ENCODE measurements at regions not wholly inside any gene's neighbourhood (a gene's known extent, or its start where the extent isn't known, plus 50 kb on each side); places are given as distances from the start of the nearest gene placed in this dataset.

DNA sequence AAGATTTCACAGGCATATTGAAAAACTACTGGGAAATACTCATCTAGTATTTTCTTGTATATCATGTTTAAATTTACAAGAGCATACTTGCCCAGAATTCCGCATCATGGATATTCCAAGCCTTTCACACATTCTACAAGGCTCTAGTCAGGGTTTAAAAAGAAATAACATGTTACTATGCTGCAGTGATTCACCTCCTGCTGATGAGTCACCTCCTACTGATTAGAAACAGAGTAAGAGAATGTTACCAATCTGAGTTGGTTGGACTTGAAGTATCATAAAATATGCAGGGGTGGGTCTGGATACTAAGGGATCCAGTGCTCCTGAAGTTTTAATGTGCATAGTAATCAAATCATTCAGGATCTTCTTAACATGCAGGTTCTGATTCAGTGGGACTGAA, 192.0 kb upstream of the ANK2 start:
- peaks cover 5% of the 10 kb centered on the region for H3K79me1 ChIP-seq (ENCODE audit: low read length)
- H3K4ac ChIP-seq (ENCODE audit: low read depth, low read length): no peak overlapping the region
- H3K56ac ChIP-seq (ENCODE audit: low read length): no peak overlapping the region
- H3K27me3 ChIP-seq (ENCODE audit: insufficient read depth, low read length, poor library complexity): no peaks in the 10 kb centered on the region
- H2BK5ac ChIP-seq (ENCODE audit: low read length): no peak overlapping the region
- no CpG with 5 or more reads among the region's 1 CpG for WGBS (ENCODE audit: extremely low coverage, insufficient coverage, low lambda C conversion rate)
- H2BK120ac ChIP-seq (ENCODE audit: low read depth, low read length): no peak overlapping the region
- H2AK5ac ChIP-seq (ENCODE audit: low read length): no peak overlapping the region
- peaks cover 1% of the 10 kb centered on the region for H3K79me2 ChIP-seq (ENCODE audit: control insufficient read depth, insufficient read depth, low read length)
- H3K4me1 ChIP-seq (ENCODE audit: control insufficient read depth, low read depth, low read length): peaks cover 14% of the 10 kb centered on the region
- H3K4me3 ChIP-seq (ENCODE audit: low read length): no peak overlapping the region
- DNase-seq: peak; percentile 85
- H3K4me2 ChIP-seq (ENCODE audit: low read length): no peak overlapping the region
- H3K27ac ChIP-seq (ENCODE audit: low read depth, low read length): no peak overlapping the region
- H3K23ac ChIP-seq (ENCODE audit: low read length): no peak overlapping the region
- no peaks in the 10 kb centered on the region for H3K36me3 ChIP-seq (ENCODE audit: control insufficient read depth, insufficient read depth, low read length)
- no peak overlapping the region for H3K9ac ChIP-seq (ENCODE audit: low read length)
- H2BK15ac ChIP-seq (replicated peaks; ENCODE audit: low read depth): no peak overlapping the region
- no peak overlapping the region for H4K5ac ChIP-seq (ENCODE audit: low read length)
- H4K8ac ChIP-seq (ENCODE audit: low read depth, low read length): no peak overlapping the region
- H3K18ac ChIP-seq (ENCODE audit: low read length): no peak overlapping the region

DNA sequence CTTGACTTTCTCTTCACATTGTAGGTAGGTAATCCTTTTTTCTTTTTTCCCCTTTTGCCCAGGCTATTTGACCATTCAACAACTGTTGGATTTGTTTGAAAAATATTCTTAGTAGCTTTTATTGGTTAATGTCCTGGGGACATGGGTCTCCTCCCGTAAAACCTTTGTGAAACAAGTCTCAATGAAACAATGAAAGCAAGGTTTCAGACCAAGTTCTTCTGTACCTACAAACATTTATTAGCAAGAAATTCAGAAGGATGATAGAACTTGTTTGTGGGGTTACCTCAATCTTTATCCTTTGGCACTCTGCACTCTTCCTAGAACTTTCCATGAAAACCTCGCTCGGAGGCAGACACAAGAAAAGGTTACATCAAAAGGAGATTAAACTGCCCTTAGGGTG, 190.7 kb upstream of the ANK2 start:
- Histone ChIP-seq H3K56ac (ENCODE audit: low read length) (no peak overlapping the region), H4K8ac (ENCODE audit: low read depth, low read length) (no peak overlapping the region), H3K79me2 (ENCODE audit: control insufficient read depth, insufficient read depth, low read length) (peaks cover 1% of the 10 kb centered on the region), H2BK120ac (ENCODE audit: low read depth, low read length) (peak overlapping the region; percentile 14), H3K27me3 (ENCODE audit: insufficient read depth, low read length, poor library complexity) (no peaks in the 10 kb centered on the region), H4K5ac (ENCODE audit: low read length) (no peak overlapping the region), H3K4me2 (ENCODE audit: low read length) (no peak overlapping the region), H3K79me1 (ENCODE audit: low read length) (peaks cover 5% of the 10 kb centered on the region), H3K27ac (ENCODE audit: low read depth, low read length) (no peak overlapping the region), H3K36me3 (ENCODE audit: control insufficient read depth, insufficient read depth, low read length) (no peaks in the 10 kb centered on the region), H3K23ac (ENCODE audit: low read length) (no peak overlapping the region), H3K18ac (ENCODE audit: low read length) (peak overlapping the region; percentile 56), H3K4ac (ENCODE audit: low read depth, low read length) (no peak overlapping the region), H2BK5ac (ENCODE audit: low read length) (peak overlapping the region; percentile 8), H2BK15ac (replicated peaks; ENCODE audit: low read depth) (peak overlapping the region; percentile 1), H3K9ac (ENCODE audit: low read length) (no peak overlapping the region), H2AK5ac (ENCODE audit: low read length) (no peak overlapping the region), H3K4me3 (ENCODE audit: low read length) (no peak overlapping the region), H3K4me1 (ENCODE audit: control insufficient read depth, low read depth, low read length) (peaks cover 14% of the 10 kb centered on the region)
- DNase-seq: no peak
- WGBS (ENCODE audit: extremely low coverage, insufficient coverage, low lambda C conversion rate): no CpG with 5 or more reads among the region's 3 CpGs

DNA sequence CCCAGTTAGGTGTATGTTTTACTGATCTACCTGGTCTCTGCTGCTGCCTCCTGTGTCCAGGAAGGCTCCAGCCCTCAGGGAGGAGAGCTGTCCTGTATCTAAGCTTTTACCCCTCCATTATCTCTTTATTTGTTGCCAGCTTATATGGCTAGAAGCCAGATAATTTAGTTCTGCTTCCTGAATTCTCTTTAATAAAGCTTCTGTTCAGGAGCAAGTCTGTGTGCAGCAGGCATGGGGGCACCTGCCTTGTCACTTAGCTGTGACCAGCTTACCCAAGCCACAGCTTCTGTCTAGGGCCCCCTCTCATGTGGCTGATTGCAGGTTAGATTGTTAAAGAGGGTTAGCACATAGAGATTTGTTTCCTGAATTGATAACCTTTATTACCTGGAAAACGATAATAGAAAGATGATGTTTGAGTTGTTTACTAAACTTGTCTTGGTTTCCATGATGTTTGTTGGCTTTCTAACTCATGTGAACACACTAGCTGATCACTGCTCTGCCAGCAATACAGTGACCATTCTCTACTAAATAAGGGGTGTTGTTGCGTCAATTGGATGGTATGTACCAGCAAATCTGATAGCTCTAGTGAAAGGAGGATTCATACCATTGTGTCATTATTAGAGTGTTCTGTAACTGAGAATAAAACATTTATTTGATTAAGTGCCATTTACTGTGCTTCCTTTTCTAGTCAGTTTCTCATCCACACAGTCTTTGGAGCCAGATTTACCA, 189.8 kb upstream of the ANK2 start:
- no peak for DNase-seq
- H3K79me1 ChIP-seq (ENCODE audit: low read length): peaks cover 5% of the 10 kb centered on the region
- H3K56ac ChIP-seq (ENCODE audit: low read length): no peak overlapping the region
- no peak overlapping the region for H2BK5ac ChIP-seq (ENCODE audit: low read length)
- H3K4me3 ChIP-seq (ENCODE audit: low read length): no peak overlapping the region
- H3K27ac ChIP-seq (ENCODE audit: low read depth, low read length): peak overlapping the region; percentile 17
- H3K23ac ChIP-seq (ENCODE audit: low read length): no peak overlapping the region
- no peak overlapping the region for H3K4me2 ChIP-seq (ENCODE audit: low read length)
- peaks cover 14% of the 10 kb centered on the region for H3K4me1 ChIP-seq (ENCODE audit: control insufficient read depth, low read depth, low read length)
- H4K8ac ChIP-seq (ENCODE audit: low read depth, low read length): no peak overlapping the region
- H2BK15ac ChIP-seq (replicated peaks; ENCODE audit: low read depth): peak overlapping the region; percentile 57
- H2AK5ac ChIP-seq (ENCODE audit: low read length): no peak overlapping the region
- H3K79me2 ChIP-seq (ENCODE audit: control insufficient read depth, insufficient read depth, low read length): peaks cover 1% of the 10 kb centered on the region
- no peak overlapping the region for H4K5ac ChIP-seq (ENCODE audit: low read length)
- peak overlapping the region; percentile 45 for H3K4ac ChIP-seq (ENCODE audit: low read depth, low read length)
- WGBS (ENCODE audit: extremely low coverage, insufficient coverage, low lambda C conversion rate): no CpG with 5 or more reads among the region's 2 CpGs
- peak overlapping the region; percentile 79 for H2BK120ac ChIP-seq (ENCODE audit: low read depth, low read length)
- H3K36me3 ChIP-seq (ENCODE audit: control insufficient read depth, insufficient read depth, low read length): no peaks in the 10 kb centered on the region
- H3K9ac ChIP-seq (ENCODE audit: low read length): no peak overlapping the region
- H3K18ac ChIP-seq (ENCODE audit: low read length): peak overlapping the region; percentile 85
- no peaks in the 10 kb centered on the region for H3K27me3 ChIP-seq (ENCODE audit: insufficient read depth, low read length, poor library complexity)

DNA sequence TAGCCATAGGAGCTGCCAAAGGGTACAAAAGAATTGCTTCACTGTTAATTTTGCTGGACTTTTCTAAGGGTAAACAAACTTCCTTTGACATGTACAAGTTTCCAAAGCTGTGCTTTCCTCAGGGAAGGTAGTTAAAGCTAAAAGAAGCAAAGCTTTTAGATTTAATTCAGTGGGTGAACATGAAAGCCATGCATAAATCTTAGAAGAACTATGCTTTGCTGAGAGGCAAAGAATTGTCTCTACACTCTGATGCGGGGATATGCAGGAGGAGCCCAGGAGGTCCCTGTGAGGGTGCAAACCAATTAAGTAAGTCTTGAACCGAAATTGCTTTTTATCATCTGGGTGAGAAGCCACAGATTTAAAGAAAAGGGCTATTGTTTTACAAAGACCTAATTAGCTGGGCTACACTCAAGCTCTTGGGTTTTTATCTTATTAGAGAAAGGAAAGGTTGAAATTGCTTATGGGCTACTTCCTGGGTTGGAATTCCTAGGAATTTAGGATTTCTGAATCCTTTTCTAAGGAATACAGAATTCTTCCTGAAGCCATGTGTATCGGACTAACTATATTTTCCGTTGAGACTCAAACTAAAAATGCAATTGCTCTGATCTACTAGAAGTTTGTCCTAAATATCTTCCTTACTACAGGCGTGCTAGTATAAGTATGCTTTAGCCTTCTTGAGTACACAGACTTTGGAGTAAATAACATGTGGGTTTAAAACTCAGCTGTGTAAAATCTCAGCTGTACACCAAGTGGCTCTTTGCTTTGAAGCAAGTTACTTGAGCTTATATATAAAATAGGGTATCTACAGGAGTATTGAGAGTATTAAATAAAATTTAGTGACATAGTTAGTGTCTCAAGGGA, 188.4 kb upstream of the ANK2 start:
- Histone ChIP-seq H2AK5ac (ENCODE audit: low read length) (no peak overlapping the region), H3K4me1 (ENCODE audit: control insufficient read depth, low read depth, low read length) (peaks cover 12% of the 10 kb centered on the region), H3K36me3 (ENCODE audit: control insufficient read depth, insufficient read depth, low read length) (no peaks in the 10 kb centered on the region), H3K27ac (ENCODE audit: low read depth, low read length) (peak overlapping the region; percentile 95), H2BK120ac (ENCODE audit: low read depth, low read length) (no peak overlapping the region), H3K79me2 (ENCODE audit: control insufficient read depth, insufficient read depth, low read length) (no peaks in the 10 kb centered on the region), H3K4me2 (ENCODE audit: low read length) (no peak overlapping the region), H3K4me3 (ENCODE audit: low read length) (no peak overlapping the region), H3K79me1 (ENCODE audit: low read length) (peaks cover 1% of the 10 kb centered on the region), H3K4ac (ENCODE audit: low read depth, low read length) (peak overlapping the region; percentile 36), H3K56ac (ENCODE audit: low read length) (peak overlapping the region; percentile 69), H3K27me3 (ENCODE audit: insufficient read depth, low read length, poor library complexity) (no peaks in the 10 kb centered on the region), H3K9ac (ENCODE audit: low read length) (peak overlapping the region; percentile 50), H3K23ac (ENCODE audit: low read length) (no peak overlapping the region), H3K18ac (ENCODE audit: low read length) (peak overlapping the region; percentile 60), H4K8ac (ENCODE audit: low read depth, low read length) (no peak overlapping the region), H2BK15ac (replicated peaks; ENCODE audit: low read depth) (no peak overlapping the region), H4K5ac (ENCODE audit: low read length) (peak overlapping the region; percentile 10), H2BK5ac (ENCODE audit: low read length) (peak overlapping the region; percentile 96)
- WGBS (ENCODE audit: extremely low coverage, insufficient coverage, low lambda C conversion rate): no CpG with 5 or more reads among the region's 5 CpGs
- peak; percentile 77 for DNase-seq

DNA sequence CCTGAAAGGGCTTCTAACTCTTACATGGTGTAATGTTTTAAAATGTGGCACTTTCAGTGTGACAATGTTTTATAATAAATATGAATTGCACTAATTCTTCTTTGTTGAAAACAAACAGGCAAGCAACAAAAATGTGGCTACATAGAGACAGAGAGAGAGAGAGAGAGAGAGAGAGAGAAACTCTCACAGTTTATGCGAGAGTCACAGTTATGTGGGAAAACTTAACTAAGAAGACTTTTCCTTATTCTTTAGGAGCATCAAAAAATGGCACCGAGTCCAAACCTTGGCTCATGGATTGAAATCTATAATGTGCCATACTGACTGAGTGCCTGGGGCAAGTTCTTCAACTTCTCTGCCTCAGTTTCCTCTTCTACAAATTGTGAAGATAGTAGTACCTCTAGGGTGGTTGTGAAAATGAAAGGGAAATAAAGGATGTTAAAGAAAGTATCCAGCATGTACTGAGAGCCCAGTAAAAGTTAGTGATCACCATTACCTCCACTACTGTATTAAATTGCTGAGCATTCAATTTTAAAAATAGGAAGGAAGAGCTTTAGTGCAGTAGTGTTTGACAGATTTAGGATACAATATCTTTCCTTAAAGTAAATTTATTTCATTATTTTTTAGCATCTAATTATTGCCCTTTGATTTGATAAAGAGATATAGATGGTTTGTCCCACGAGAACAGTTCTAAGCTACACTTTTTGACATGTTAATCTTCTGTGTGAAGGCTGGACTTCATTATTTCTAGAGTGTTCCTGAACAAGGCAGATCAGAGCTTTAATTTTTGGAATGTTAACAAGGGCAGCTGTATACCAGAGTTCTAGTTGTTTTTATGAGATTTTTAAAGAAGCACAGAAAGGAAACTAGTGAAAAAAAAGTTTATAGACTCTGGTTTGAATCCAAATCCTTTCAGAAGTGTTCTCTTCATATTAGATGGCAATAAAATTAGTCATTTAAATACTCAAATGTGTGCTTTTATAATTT, 187.5 kb upstream of the ANK2 start:
- no peak overlapping the region for H3K4me3 ChIP-seq (ENCODE audit: low read length)
- H2AK5ac ChIP-seq (ENCODE audit: low read length): no peak overlapping the region
- peaks cover 12% of the 10 kb centered on the region for H3K4me1 ChIP-seq (ENCODE audit: control insufficient read depth, low read depth, low read length)
- H3K4me2 ChIP-seq (ENCODE audit: low read length): no peak overlapping the region
- no peak overlapping the region for H3K23ac ChIP-seq (ENCODE audit: low read length)
- H3K18ac ChIP-seq (ENCODE audit: low read length): peak overlapping the region; percentile 92
- peaks cover 1% of the 10 kb centered on the region for H3K79me1 ChIP-seq (ENCODE audit: low read length)
- WGBS (ENCODE audit: extremely low coverage, insufficient coverage, low lambda C conversion rate): no CpG with 5 or more reads among the region's 3 CpGs
- H3K56ac ChIP-seq (ENCODE audit: low read length): peak overlapping the region; percentile 69
- H3K27me3 ChIP-seq (ENCODE audit: insufficient read depth, low read length, poor library complexity): no peaks in the 10 kb centered on the region
- peak overlapping the region; percentile 50 for H3K9ac ChIP-seq (ENCODE audit: low read length)
- no peaks in the 10 kb centered on the region for H3K36me3 ChIP-seq (ENCODE audit: control insufficient read depth, insufficient read depth, low read length)
- H3K4ac ChIP-seq (ENCODE audit: low read depth, low read length): no peak overlapping the region
- no peak overlapping the region for H2BK120ac ChIP-seq (ENCODE audit: low read depth, low read length)
- H4K5ac ChIP-seq (ENCODE audit: low read length): no peak overlapping the region
- H4K8ac ChIP-seq (ENCODE audit: low read depth, low read length): no peak overlapping the region
- no peak for DNase-seq
- H3K27ac ChIP-seq (ENCODE audit: low read depth, low read length): peak overlapping the region; percentile 95
- H2BK5ac ChIP-seq (ENCODE audit: low read length): no peak overlapping the region
- no peak overlapping the region for H2BK15ac ChIP-seq (replicated peaks; ENCODE audit: low read depth)
- H3K79me2 ChIP-seq (ENCODE audit: control insufficient read depth, insufficient read depth, low read length): no peaks in the 10 kb centered on the region
